Natural killer cell treated with Interleukin-12 subunit alpha and Interleukin-12 subunit beta and Interleukin-15 and Interleukin-18, amount 100 ng/mL, for 72 hours (primary cell): ENCODE measurements at regions not wholly inside any gene's neighbourhood (a gene's known extent, or its start where the extent isn't known, plus 50 kb on each side); places are given as distances from the start of the nearest gene placed in this dataset.

ENCODE experiments used
- ATAC-seq, 2 donors: fragments of 150-1000 bp; cut with Tn5 transposase in 1 of 2; sonication (Bioruptor Pico), chemical (Tn5 transposase) in 1 of 2; 2 replicates each; pipeline ENCODE4 v1.10.0; 2021
- DNase-seq: peaks from one replicate; pipeline ENCODE4 v3.0.0; 2022; ENCODE audit warnings: low spot score
- H3K27ac Mint-ChIP-seq, 2 donors: 1 replicate in 1 of 2; 2 replicates in 1 of 2; pipeline ENCODE4 v1.8.0; 2022; ENCODE audit warnings: mixed read lengths in 2 of 2, mild to moderate bottlenecking in 1 of 2, moderate library complexity in 1 of 2
- H3K27me3 Mint-ChIP-seq, 2 donors: 1 replicate in 1 of 2; 2 replicates in 1 of 2; pipeline ENCODE4 v1.8.0; 2022; ENCODE audit warnings: mixed read lengths in 2 of 2
- H3K36me3 Mint-ChIP-seq: one replicate; pipeline ENCODE4 v1.8.0; 2022; ENCODE audit warnings: mixed read lengths
- H3K4me1 Mint-ChIP-seq, 2 donors: 1 replicate in 1 of 2; 2 replicates in 1 of 2; pipeline ENCODE4 v1.8.0; 2022; ENCODE audit warnings: low read depth in 2 of 2, mixed read lengths in 2 of 2, mild to moderate bottlenecking in 1 of 2
- H3K4me3 Mint-ChIP-seq: one replicate; pipeline ENCODE4 v1.8.0; 2022; ENCODE audit warnings: mixed read lengths
- H3K9me3 Mint-ChIP-seq: 2 replicates; pipeline ENCODE4 v1.8.0; 2022; ENCODE audit warnings: mixed read lengths

DNA sequence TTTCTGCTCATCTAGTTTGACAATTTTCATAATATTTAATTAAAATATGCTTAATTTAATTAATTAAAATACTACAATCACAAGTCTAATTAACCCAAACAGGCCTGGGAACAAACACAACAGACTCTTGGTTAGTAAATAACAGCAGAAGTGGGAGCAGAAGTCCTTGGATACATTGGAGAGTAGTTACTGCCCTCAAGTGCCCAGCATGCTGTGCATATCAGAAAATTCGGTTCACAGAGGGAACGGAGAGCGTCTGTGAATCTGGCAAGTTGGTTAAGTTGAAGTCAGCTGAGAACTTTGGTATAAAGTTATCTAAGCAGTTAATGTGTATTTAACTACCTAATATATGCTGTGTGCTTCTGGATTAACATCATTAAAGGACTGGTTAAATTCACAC, 87.0 kb upstream of the ATG10 start:
- no peak for DNase-seq
- H3K4me3 Mint-ChIP-seq, result no peak overlapping the region
- H3K4me1 Mint-ChIP-seq, result no peaks in the 10 kb centered on the region
- ATAC-seq, result no peak
- peaks cover 17 to 22% of the 10 kb centered on the region in 2 donors for H3K27me3 Mint-ChIP-seq
- H3K27ac Mint-ChIP-seq, result no peak overlapping the region
- H3K36me3 Mint-ChIP-seq, result no peaks in the 10 kb centered on the region
- H3K9me3 Mint-ChIP-seq, result no peaks in the 10 kb centered on the region

- no peak overlapping the region for H3K27ac Mint-ChIP-seq
- no peaks in the 10 kb centered on the region for H3K36me3 Mint-ChIP-seq
- peaks cover 14 to 36% of the 10 kb centered on the region in 2 donors for H3K27me3 Mint-ChIP-seq
- DNase-seq (no peak), ATAC-seq (no peak)
- no peaks in the 10 kb centered on the region for H3K4me1 Mint-ChIP-seq
- H3K9me3 Mint-ChIP-seq, result no peaks in the 10 kb centered on the region
- H3K4me3 Mint-ChIP-seq, result no peak overlapping the region
Measured at GRCh38 chr5:81883371-81883770, 88.5 kb upstream of the ATG10 start.

GRCh38 chr5:81881595-81881994, 90.2 kb upstream of the ATG10 start:
- Mint-ChIP-seq H3K27ac (no peak overlapping the region), H3K4me1 (no peaks in the 10 kb centered on the region), H3K4me3 (no peak overlapping the region), H3K9me3 (no peaks in the 10 kb centered on the region), H3K27me3 (peaks cover 14 to 36% of the 10 kb centered on the region in 2 donors), H3K36me3 (no peaks in the 10 kb centered on the region)
- ATAC-seq, result no peak
- DNase-seq, result no peak

DNA sequence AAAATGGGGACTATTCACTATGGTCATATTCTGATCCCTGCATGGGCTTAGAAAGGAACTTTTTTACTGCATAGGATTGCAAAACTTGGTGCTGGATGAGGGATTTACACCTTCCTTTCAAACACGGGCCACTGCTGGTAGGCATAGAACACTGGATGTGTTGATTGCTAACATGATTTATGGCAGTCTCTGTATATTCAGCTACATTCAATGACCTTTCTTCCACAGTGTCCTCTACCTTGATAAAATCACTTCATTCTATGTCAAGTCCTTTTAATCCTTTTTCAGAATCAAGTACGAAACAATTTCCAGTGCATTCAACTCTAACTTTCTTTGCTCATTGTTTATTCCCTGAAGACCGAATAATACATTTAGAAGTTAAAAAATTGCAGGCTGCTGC, 91.9 kb upstream of the ATG10 start:
- no peaks in the 10 kb centered on the region for H3K9me3 Mint-ChIP-seq
- no peak for DNase-seq
- no peak overlapping the region for H3K27ac Mint-ChIP-seq
- no peaks in the 10 kb centered on the region for H3K36me3 Mint-ChIP-seq
- peaks cover 14 to 46% of the 10 kb centered on the region in 2 donors for H3K27me3 Mint-ChIP-seq
- no peak for ATAC-seq
- no peaks in the 10 kb centered on the region for H3K4me1 Mint-ChIP-seq
- H3K4me3 Mint-ChIP-seq, result no peak overlapping the region

DNA sequence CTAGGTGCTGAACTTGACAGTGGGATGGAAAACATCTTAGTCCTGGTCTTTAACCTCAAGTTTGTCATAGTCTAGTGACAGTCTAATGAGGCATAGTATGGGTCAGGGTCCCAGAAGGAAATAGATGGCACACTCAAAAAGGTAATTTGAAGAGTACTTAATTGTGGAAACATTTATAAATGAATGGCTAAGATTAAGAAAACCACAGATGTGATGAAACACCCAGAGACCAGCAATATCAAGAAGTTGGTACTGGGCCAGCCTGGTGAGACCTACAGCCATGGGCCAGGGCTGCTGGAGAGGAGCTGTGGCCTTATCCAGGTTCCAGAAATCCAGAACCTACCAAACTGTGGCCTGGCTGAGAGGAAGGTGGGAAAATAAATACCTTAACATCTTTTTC, 93.5 kb upstream of the ATG10 start:
- DNase-seq (no peak), ATAC-seq (no peak)
- H3K36me3 Mint-ChIP-seq, result no peaks in the 10 kb centered on the region
- H3K27ac Mint-ChIP-seq, result no peak overlapping the region
- no peaks in the 10 kb centered on the region for H3K9me3 Mint-ChIP-seq
- no peaks in the 10 kb centered on the region for H3K4me1 Mint-ChIP-seq
- H3K4me3 Mint-ChIP-seq, result no peak overlapping the region
- H3K27me3 Mint-ChIP-seq, result peaks cover 14 to 46% of the 10 kb centered on the region in 2 donors

DNA sequence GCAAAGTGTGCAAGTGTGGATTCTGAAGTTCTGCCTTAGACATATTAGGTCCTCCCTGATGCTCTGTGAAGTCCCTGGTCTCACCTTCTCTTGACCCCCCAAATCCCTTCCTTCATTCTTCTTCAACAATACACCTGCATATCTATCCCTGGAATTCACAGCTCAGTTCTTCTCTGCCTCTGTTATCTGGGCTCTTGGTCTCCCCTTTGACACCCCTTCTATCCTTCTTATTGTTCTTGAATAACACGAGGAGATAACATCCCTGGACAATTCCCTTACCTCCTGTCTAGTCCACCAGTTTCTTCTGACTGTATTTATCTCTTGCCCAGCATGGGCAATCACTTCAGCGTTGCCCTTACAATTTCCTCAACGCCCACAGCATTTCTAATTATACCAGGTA, 104.8 kb upstream of the ATG10 start:
- H3K4me1 Mint-ChIP-seq, result no peaks in the 10 kb centered on the region
- no peaks in the 10 kb centered on the region for H3K36me3 Mint-ChIP-seq
- H3K27me3 Mint-ChIP-seq, result peaks cover 2 to 15% of the 10 kb centered on the region in 2 donors
- ATAC-seq, result no peak
- no peak for DNase-seq
- H3K9me3 Mint-ChIP-seq, result no peaks in the 10 kb centered on the region
- no peak overlapping the region for H3K27ac Mint-ChIP-seq
- no peak overlapping the region for H3K4me3 Mint-ChIP-seq

DNA sequence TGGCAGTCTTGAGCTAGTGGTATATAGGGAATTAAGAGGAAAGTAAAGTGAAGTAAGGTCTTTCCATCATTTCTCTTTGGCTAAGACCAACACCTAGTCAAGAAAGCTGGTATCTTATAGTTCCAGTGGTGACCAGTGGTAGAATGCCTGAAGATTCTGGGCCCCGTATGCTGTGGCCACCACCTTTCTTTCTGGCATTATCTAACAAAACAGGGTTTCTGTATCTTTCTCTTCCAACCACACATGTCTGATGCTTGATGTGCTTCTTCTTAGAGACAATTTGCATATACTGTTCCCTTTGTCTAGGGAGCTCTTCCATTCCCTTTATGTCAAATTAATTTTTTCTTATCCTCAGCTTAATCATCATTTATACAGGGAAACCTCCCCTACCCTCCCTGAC, 109.9 kb upstream of the SSBP2 start:
- no peak overlapping the region for H3K4me3 Mint-ChIP-seq
- no peaks in the 10 kb centered on the region for H3K36me3 Mint-ChIP-seq

DNA sequence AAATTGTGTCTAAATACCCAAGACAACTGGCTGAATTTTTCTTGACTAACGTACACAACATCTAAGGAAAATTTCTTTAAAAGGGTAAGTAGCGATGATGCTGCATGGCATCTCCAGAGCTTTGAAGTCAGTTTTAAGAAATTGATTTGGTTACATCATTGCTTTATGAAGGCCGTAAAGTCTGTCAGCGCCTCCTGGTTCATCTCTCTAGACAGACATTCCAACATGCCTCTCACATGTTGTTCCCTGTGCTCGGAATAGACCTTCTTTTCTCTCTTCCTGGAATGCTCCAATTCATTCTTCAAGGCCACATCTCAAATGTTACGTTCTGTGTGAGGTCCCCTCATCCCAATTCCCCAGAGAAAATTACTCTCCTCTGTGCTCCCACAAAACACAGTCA, 108.7 kb upstream of the SSBP2 start:
- DNase-seq, result no peak
- Mint-ChIP-seq H3K27me3 (peaks cover 0 to 7% of the 10 kb centered on the region in 2 donors), H3K4me1 (peaks cover 0 to 3% of the 10 kb centered on the region in 2 donors), H3K9me3 (no peaks in the 10 kb centered on the region), H3K36me3 (no peaks in the 10 kb centered on the region), H3K27ac (no peak overlapping the region), H3K4me3 (no peak overlapping the region)
- no peak for ATAC-seq

More for the DNA sequence above, 109.9 kb upstream of the SSBP2 start:
- Mint-ChIP-seq H3K9me3 (no peaks in the 10 kb centered on the region), H3K27me3 (peaks cover 0 to 13% of the 10 kb centered on the region in 2 donors), H3K4me1 (peaks cover 0 to 3% of the 10 kb centered on the region in 2 donors), H3K27ac (no peak overlapping the region)
- DNase-seq (no peak), ATAC-seq (no peak)

DNA sequence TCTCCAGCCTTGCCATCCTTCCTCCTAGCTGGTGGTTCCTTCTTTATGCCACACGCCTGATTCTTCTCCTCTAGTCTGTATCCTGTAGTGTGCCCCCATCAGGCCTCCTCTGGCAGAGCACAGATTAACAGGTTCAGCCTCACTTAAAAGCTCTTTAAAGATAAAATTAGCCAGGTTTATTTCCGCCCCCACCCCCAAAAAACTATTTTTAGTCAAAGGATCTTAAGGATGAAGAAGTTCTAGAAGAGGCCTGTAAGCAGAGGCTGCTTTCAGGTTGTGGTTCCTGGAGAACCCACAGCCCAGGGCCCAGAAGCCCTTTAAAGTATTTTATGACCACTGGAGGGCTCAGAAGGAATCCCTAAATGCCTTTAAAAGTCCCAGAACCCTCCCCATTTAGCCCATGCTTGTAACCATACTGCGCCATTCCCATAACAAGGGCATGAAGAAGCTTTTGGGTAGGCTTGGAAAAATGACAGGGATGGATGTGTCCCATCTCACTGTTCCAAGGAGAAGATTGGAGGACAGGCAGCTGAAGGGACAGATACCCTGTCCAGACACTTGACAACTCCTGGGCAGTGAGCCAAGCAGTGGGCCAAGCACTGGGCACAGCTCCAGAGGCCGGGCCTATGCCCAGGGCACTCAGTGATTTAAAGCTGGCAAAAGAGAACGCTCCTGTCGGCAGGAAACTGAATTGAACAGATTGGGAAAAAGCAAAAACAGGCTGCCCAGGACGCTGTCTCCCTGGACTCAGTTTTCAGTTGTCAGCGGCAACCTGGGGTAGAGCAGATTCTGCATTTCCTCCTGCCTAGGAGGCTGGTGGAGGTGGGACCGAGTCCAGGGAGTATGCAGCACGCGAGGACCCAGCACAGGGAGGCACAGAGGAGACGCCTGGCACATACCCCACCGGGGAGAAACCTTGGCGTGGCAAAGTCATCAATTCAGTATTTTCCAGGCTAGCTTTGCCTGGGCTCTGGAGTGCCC, 106.3 kb upstream of the SSBP2 start:
- no peak overlapping the region for H3K27ac Mint-ChIP-seq
- peaks cover 7 to 8% of the 10 kb centered on the region in 2 donors for H3K4me1 Mint-ChIP-seq
- ATAC-seq (peak in 1 of 2 donors; percentile 31), DNase-seq (no peak)
- no peaks in the 10 kb centered on the region for H3K36me3 Mint-ChIP-seq
- H3K27me3 Mint-ChIP-seq, result no peaks in the 10 kb centered on the region
- no peak overlapping the region for H3K4me3 Mint-ChIP-seq
- H3K9me3 Mint-ChIP-seq, result no peaks in the 10 kb centered on the region

- Mint-ChIP-seq H3K4me1 (peaks cover 17 to 21% of the 10 kb centered on the region in 2 donors), H3K27me3 (no peaks in the 10 kb centered on the region), H3K4me3 (no peak overlapping the region), H3K9me3 (no peaks in the 10 kb centered on the region), H3K36me3 (no peaks in the 10 kb centered on the region), H3K27ac (no peak overlapping the region)
- ATAC-seq, result no peak
- DNase-seq, result no peak
Measured at GRCh38 chr5:81855591-81855990, 104.7 kb upstream of the SSBP2 start.

GRCh38 chr5:81854915-81855314, 104.0 kb upstream of the SSBP2 start:
- ATAC-seq (no peak), DNase-seq (no peak)
- Mint-ChIP-seq H3K27me3 (peaks cover 5 to 6% of the 10 kb centered on the region in 2 donors), H3K4me3 (no peak overlapping the region), H3K4me1 (peaks cover 23 to 28% of the 10 kb centered on the region in 2 donors), H3K9me3 (no peaks in the 10 kb centered on the region), H3K27ac (no peak overlapping the region), H3K36me3 (peaks cover 6% of the 10 kb centered on the region)

DNA sequence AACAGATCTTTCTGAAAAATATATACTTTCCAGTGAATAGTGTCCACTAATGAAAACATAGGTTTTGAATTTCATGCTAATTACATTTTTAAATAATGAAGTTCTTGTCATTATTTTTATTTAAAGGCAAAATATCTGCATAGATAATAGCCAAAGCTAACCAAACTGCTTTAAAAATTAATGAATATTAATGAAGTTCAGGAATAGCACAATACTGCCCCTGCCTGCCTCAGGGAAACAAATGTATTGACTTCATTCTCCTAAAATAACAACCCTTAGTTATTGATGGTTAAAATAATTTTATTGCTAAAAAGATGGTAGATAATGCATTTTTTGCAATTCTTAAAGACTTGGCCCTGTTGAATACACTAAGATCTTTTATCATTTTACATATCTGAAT, 103.6 kb upstream of the SSBP2 start:
- H3K4me3 Mint-ChIP-seq, result no peak overlapping the region
- no peaks in the 10 kb centered on the region for H3K9me3 Mint-ChIP-seq
- H3K4me1 Mint-ChIP-seq, result peaks cover 23 to 30% of the 10 kb centered on the region in 2 donors
- H3K27ac Mint-ChIP-seq, result no peak overlapping the region
- ATAC-seq, result no peak
- H3K27me3 Mint-ChIP-seq, result peaks cover 5 to 9% of the 10 kb centered on the region in 2 donors
- peaks cover 6% of the 10 kb centered on the region for H3K36me3 Mint-ChIP-seq
- no peak for DNase-seq

GRCh38 chr5:81853030-81853357, 102.1 kb upstream of the SSBP2 start:
- ATAC-seq, result no peak
- Mint-ChIP-seq H3K9me3 (no peaks in the 10 kb centered on the region), H3K36me3 (peaks cover 6% of the 10 kb centered on the region), H3K4me3 (peak overlapping the region; percentile 76), H3K4me1 (peaks cover 23 to 30% of the 10 kb centered on the region in 2 donors), H3K27me3 (peaks cover 5 to 9% of the 10 kb centered on the region in 2 donors), H3K27ac (peak overlapping the region; percentile 68 to 95)
- DNase-seq, result no peak

DNA sequence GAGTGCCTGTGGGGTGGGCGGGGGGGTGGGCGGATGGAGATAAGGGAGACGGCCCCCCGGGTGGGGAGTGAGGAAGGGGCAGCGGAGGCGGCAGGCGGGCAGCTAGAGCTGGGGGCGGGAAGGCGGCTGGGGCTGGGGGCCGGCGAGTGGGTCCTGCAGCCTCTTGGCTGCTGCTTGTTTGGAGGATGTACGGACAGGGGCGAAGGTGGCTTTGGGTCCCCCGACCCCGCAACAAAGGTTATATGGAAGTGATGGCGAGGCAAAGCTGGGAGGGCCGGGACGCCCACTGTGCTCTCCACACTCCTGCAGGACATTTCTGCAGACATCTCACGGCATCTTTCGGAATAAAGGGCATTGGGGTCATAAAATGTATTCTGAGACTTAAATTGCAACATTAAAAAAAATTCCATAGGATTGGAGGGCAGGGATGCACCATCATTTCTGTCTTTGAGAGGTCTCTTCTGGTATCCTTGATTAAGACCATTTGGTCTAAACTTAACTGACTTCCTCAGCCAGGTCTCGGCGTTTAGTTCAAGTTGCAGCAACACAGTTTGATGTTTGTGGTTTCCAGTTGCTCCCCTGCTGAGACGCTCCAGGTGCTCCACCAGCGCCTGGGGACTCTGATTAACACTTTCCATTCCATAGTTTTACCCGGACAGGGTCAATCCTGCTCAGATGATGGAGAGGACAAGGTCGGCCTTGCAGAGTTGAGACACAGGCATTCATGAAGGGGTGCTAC, 101.6 kb upstream of the SSBP2 start:
- DNase-seq (no peak), ATAC-seq (peak; percentile 16 to 28)
- Mint-ChIP-seq H3K27me3 (peaks cover 5 to 9% of the 10 kb centered on the region in 2 donors), H3K4me1 (peaks cover 23 to 30% of the 10 kb centered on the region in 2 donors), H3K4me3 (peak overlapping the region; percentile 95), H3K27ac (peak overlapping the region; percentile 68 to 95), H3K9me3 (no peaks in the 10 kb centered on the region), H3K36me3 (peaks cover 6% of the 10 kb centered on the region)
